Fibroblast of pulmonary artery (primary cell): ENCODE measurements at regions not wholly inside any gene's neighbourhood (a gene's known extent, or its start where the extent isn't known, plus 50 kb on each side); places are given as distances from the start of the nearest gene placed in this dataset.

Source experiments
- DNase-seq: peaks from one replicate; pipeline ENCODE4 v3.0.0-alpha.2; 2010; ENCODE audit warnings: low read depth
- H3K4me3 ChIP-seq: replicated peaks from 2 replicates; pipeline ENCODE4 v1.5.1; 2011; ENCODE audit warnings: low read depth, mild to moderate bottlenecking, control low read depth, low read length, moderate library complexity
- CTCF ChIP-seq: IDR thresholded peaks from 2 replicates; pipeline ENCODE4 v1.5.1; 2011; ENCODE audit warnings: mild to moderate bottlenecking, control low read depth, low read length, inconsistent platforms; ENCODE audit errors: missing control alignments

- TF ChIP-seq CTCF = no peak
- no peak for DNase-seq
- no peak overlapping the region for H3K4me3 ChIP-seq
Observed at GRCh38 chr6:15952231-15953151, 176.4 kb upstream of the MYLIP start.

- DNase-seq = no peak
- no peak for TF ChIP-seq CTCF
- no peak overlapping the region for H3K4me3 ChIP-seq
Observed at GRCh38 chr6:15950962-15951569, 177.8 kb upstream of the MYLIP start.

- no peak for DNase-seq
- no peak overlapping the region for H3K4me3 ChIP-seq
- no peak for TF ChIP-seq CTCF
Observed at GRCh38 chr6:15949982-15950381, 178.9 kb upstream of the MYLIP start.

- TF ChIP-seq CTCF = no peak
- peak; percentile 28 for DNase-seq
- H3K4me3 ChIP-seq = no peak overlapping the region
Observed at GRCh38 chr6:15948930-15949900, 179.7 kb upstream of the MYLIP start.

- no peak overlapping the region for H3K4me3 ChIP-seq
- DNase-seq = no peak
- no peak for TF ChIP-seq CTCF
Observed at GRCh38 chr6:15947923-15948322, 181.0 kb upstream of the MYLIP start.

- DNase-seq = no peak
Observed at GRCh38 chr6:15947436-15947835, 181.4 kb upstream of the MYLIP start.

More at GRCh38 chr6:15947436-15947835, 181.4 kb upstream of the MYLIP start:
- H3K4me3 ChIP-seq = no peak overlapping the region
- TF ChIP-seq CTCF = no peak
